Activated naive CD4-positive, alpha-beta T cell treated with anti-CD3 and anti-CD28 coated beads, Interleukin-2, amount 50 U/mL, for 24 hours (primary cell): ENCODE measurements at regions not wholly inside any gene's neighbourhood (a gene's known extent, or its start where the extent isn't known, plus 50 kb on each side); places are given as distances from the start of the nearest gene placed in this dataset.
"Not testable (repeated sequence)": the region's sequence is repeated elsewhere in the genome, so short reads cannot be mapped to it uniquely, and the experiment has no call there.

Source experiments
- H3K27ac Mint-ChIP-seq: one replicate; pipeline ENCODE4 v1.8.0; 2021; ENCODE audit warnings: mild to moderate bottlenecking, mixed read lengths
- H3K27me3 Mint-ChIP-seq: one replicate; pipeline ENCODE4 v1.8.0; 2021; ENCODE audit warnings: mixed read lengths
- H3K36me3 Mint-ChIP-seq: one replicate; pipeline ENCODE4 v1.8.0; 2021; ENCODE audit warnings: mixed read lengths
- H3K4me1 Mint-ChIP-seq: one replicate; pipeline ENCODE4 v1.8.0; 2021; ENCODE audit warnings: mixed read lengths
- H3K4me3 Mint-ChIP-seq: one replicate; pipeline ENCODE4 v1.8.0; 2021; ENCODE audit warnings: mild to moderate bottlenecking, mixed read lengths
- H3K9me3 Mint-ChIP-seq: one replicate; pipeline ENCODE4 v1.8.0; 2021; ENCODE audit warnings: mixed read lengths

DNA sequence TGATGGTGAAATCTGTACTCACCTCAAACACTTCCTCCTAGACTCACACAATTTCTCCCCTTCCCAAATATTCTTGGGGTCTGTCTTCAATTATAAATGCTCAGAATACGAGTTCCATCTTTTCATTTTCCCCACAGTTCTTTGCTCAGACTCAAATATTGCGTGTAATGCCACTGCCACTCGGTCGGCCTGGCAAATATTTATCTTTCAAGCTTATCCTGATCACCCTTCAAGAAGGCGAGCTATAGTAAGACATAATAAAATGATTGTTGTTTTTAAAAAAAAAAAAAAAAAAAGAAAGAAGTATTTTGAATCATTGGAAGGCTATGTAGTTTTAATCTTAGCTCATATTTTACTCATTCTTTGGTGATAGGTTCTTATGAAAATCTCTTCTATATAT, 824.6 kb upstream of the GBE1 start:
- H3K27ac Mint-ChIP-seq, H3K9me3 Mint-ChIP-seq, H3K27me3 Mint-ChIP-seq, H3K4me3 Mint-ChIP-seq, H3K4me1 Mint-ChIP-seq, H3K36me3 Mint-ChIP-seq: not testable (repeated sequence)

DNA sequence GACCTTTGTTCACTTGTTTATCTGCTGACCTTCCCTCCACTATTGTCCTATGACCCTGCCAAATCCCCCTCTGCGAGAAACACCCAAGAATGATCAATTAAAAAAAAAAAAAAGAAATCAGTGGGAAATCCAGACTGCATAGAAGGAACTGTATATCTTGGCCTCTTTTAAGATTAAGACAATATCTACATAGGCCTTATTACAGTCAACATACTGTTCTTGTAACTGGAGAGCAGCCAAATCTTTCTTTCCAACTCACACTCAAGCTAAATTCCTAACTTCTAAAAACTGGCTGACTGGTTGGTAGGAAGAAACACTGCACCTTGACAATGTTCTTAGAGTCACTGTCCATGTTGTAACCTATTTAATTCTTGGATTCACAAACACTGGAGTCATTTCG, 824.1 kb upstream of the GBE1 start:
- not testable (repeated sequence) for H3K4me3 Mint-ChIP-seq, H3K27me3 Mint-ChIP-seq

DNA sequence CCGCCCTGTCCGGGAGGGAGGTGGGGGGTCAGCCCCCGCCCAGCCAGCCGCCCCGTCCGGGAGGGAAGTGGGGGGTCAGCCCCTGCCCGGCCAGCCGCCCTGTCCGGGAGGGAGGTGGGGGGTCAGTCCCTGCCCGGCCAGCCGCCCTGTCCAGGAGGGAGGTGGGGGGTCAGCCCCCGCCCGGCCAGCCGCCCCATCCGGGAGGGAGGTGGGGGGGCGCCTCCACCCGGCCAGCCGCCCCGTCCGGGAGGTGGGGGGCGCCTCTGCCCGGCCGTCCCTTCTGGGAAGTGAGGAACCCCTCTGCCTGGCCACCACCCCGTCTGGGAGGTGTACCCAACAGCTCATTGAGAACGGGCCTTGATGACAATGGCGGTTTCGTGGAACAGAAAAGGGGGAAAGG, 823.4 kb upstream of the GBE1 start:
- not testable (repeated sequence) for H3K9me3 Mint-ChIP-seq, H3K27ac Mint-ChIP-seq, H3K4me3 Mint-ChIP-seq, H3K27me3 Mint-ChIP-seq, H3K36me3 Mint-ChIP-seq, H3K4me1 Mint-ChIP-seq

More for the DNA sequence above, 824.1 kb upstream of the GBE1 start:
- not testable (repeated sequence) for H3K27ac Mint-ChIP-seq, H3K9me3 Mint-ChIP-seq, H3K4me1 Mint-ChIP-seq, H3K36me3 Mint-ChIP-seq

DNA sequence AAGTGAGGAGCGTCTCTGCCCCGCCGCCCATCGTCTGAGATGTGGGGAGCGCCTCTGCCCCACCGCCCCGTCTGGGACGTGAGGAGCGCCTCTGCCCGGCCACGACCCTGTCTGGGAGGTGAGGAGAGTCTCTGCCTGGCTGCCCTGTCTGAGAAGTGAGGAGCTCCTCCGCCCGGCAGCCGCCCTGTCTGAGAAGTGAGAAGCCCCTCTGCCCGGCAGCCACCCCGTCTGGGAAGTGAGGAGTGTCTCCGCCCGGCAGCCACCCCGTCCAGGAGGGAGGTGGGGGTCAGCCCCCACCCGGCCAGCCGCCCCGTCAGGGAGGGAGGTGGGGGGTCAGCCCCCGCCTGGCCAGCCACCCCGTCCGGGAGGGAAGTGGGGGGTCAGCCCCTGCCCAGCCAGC, 823.0 kb upstream of the GBE1 start:
- not testable (repeated sequence) for H3K27ac Mint-ChIP-seq, H3K4me1 Mint-ChIP-seq, H3K4me3 Mint-ChIP-seq, H3K36me3 Mint-ChIP-seq, H3K27me3 Mint-ChIP-seq, H3K9me3 Mint-ChIP-seq

GRCh38 chr3:82581350-82581749, 819.9 kb upstream of the GBE1 start:
- Mint-ChIP-seq H3K4me1 (no peaks in the 10 kb centered on the region), H3K9me3 (no peaks in the 10 kb centered on the region), H3K27me3 (no peaks in the 10 kb centered on the region), H3K4me3 (no peak overlapping the region), H3K27ac (no peak overlapping the region), H3K36me3 (no peaks in the 10 kb centered on the region)

DNA sequence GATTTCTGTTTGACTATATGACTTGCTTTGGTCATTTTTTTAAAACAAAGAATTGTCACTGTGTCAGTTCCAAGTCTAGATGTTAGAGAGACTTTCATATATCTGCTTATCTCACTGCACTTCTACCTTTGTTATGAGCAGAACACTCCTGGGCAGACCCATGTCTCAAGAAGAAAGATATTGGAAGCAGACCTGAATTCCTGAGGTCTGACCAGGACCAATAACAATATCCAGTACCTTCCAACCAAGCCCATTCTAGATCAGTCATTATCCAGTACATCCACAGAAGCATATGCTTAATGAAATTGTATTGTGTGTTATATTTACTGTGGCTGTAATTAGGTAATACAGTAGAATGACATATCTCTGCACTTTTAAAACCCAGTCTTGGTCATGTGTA, 811.3 kb upstream of the GBE1 start:
- no peaks in the 10 kb centered on the region for H3K9me3 Mint-ChIP-seq
- H3K4me1 Mint-ChIP-seq = no peaks in the 10 kb centered on the region
- no peak overlapping the region for H3K27ac Mint-ChIP-seq
- H3K4me3 Mint-ChIP-seq = no peak overlapping the region
- no peaks in the 10 kb centered on the region for H3K27me3 Mint-ChIP-seq
- no peaks in the 10 kb centered on the region for H3K36me3 Mint-ChIP-seq

GRCh38 chr3:82568776-82569338, 807.4 kb upstream of the GBE1 start:
- H3K27me3 Mint-ChIP-seq = no peaks in the 10 kb centered on the region
- no peaks in the 10 kb centered on the region for H3K36me3 Mint-ChIP-seq
- no peak overlapping the region for H3K4me3 Mint-ChIP-seq
- H3K27ac Mint-ChIP-seq = no peak overlapping the region
- no peaks in the 10 kb centered on the region for H3K4me1 Mint-ChIP-seq
- H3K9me3 Mint-ChIP-seq = peaks cover 4% of the 10 kb centered on the region

- no peak overlapping the region for H3K4me3 Mint-ChIP-seq
- peaks cover 4% of the 10 kb centered on the region for H3K9me3 Mint-ChIP-seq
- H3K4me1 Mint-ChIP-seq = no peaks in the 10 kb centered on the region
- no peaks in the 10 kb centered on the region for H3K27me3 Mint-ChIP-seq
- H3K36me3 Mint-ChIP-seq = no peaks in the 10 kb centered on the region
- no peak overlapping the region for H3K27ac Mint-ChIP-seq
These were observed 805.7 kb upstream of the GBE1 start for GRCh38 chr3:82567029-82567600.

- no peaks in the 10 kb centered on the region for H3K27me3 Mint-ChIP-seq
- H3K27ac Mint-ChIP-seq = no peak overlapping the region
- H3K4me1 Mint-ChIP-seq = no peaks in the 10 kb centered on the region
- no peaks in the 10 kb centered on the region for H3K36me3 Mint-ChIP-seq
- peaks cover 8% of the 10 kb centered on the region for H3K9me3 Mint-ChIP-seq
- no peak overlapping the region for H3K4me3 Mint-ChIP-seq
These were observed 801.5 kb upstream of the GBE1 start for GRCh38 chr3:82562896-82563295.

GRCh38 chr3:82561784-82562183, 800.3 kb upstream of the GBE1 start:
- Mint-ChIP-seq H3K4me1 (no peaks in the 10 kb centered on the region), H3K27ac (no peak overlapping the region), H3K36me3 (no peaks in the 10 kb centered on the region), H3K4me3 (no peak overlapping the region), H3K9me3 (peaks cover 5% of the 10 kb centered on the region), H3K27me3 (no peaks in the 10 kb centered on the region)

- Mint-ChIP-seq H3K4me1 (no peaks in the 10 kb centered on the region), H3K36me3 (no peaks in the 10 kb centered on the region), H3K27me3 (no peaks in the 10 kb centered on the region), H3K27ac (no peak overlapping the region), H3K4me3 (no peak overlapping the region), H3K9me3 (peaks cover 9% of the 10 kb centered on the region)
These were observed 796.6 kb upstream of the GBE1 start for GRCh38 chr3:82558081-82558480.

DNA sequence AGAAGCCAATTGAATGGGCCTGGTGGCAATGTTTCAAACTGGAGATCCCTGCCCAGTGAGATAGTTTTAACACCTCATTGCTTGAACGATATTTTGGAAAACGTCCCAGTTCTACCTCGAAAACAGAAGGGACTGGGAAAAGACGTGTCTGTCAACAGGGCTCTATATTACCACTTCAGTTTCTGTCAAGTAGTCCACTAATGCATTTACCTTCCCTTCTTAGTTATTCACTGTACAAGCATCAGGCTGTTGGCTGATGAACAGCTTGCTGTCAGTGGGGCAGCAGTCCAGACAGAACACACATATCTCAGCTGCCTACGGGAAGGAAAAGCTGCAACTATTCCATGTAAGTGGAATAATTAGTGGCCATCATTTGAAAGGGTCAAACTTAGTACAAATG, 794.7 kb upstream of the GBE1 start:
- Mint-ChIP-seq H3K36me3 (no peaks in the 10 kb centered on the region), H3K27ac (no peak overlapping the region), H3K4me3 (no peak overlapping the region), H3K9me3 (peaks cover 9% of the 10 kb centered on the region), H3K27me3 (no peaks in the 10 kb centered on the region), H3K4me1 (no peaks in the 10 kb centered on the region)

- H3K27ac Mint-ChIP-seq, H3K4me3 Mint-ChIP-seq, H3K27me3 Mint-ChIP-seq, H3K4me1 Mint-ChIP-seq, H3K36me3 Mint-ChIP-seq, H3K9me3 Mint-ChIP-seq: not testable (repeated sequence)
These were observed 781.1 kb upstream of the GBE1 start for GRCh38 chr3:82542556-82542955.

DNA sequence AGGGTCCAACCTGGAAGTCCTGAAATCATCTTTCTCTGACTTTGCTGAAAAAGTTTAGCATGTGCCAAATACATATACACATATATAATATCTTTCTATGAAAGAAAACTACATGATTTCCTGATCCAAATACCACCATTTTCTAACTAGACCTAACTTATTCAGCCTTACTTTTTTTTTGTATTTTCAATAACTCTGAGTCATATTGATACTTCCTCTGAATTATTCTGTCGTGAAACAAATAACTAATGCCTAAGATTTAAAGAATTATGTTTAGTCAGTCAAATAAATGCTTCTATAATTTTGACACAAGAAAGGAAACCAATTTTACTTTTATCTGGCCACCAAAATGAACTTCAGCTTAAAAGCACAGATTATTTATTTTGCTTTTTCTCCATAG, 760.2 kb upstream of the GBE1 start:
- Mint-ChIP-seq H3K27ac (no peak overlapping the region), H3K4me1 (no peaks in the 10 kb centered on the region), H3K4me3 (no peak overlapping the region), H3K9me3 (peaks cover 5% of the 10 kb centered on the region), H3K27me3 (no peaks in the 10 kb centered on the region), H3K36me3 (no peaks in the 10 kb centered on the region)

DNA sequence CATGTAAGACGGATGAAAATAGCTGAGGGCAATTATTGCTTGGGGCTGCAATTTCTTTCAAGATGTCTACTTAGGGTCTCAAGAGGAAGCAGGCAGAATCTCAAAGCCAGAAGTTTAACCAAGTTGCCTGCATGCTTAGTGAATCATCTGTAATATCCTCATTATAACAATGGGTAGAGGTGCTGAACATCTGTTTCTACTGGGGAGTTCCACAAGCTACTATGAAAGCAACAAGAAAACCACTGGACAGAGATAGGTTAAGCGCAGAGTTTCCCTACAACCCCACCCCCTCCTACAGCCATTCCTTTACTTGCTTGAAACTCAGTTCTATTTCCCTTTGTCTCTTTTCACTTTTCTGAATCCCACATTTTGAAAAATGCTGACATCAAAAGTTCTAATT, 759.4 kb upstream of the GBE1 start:
- Mint-ChIP-seq H3K36me3 (no peaks in the 10 kb centered on the region), H3K27me3 (no peaks in the 10 kb centered on the region), H3K9me3 (peaks cover 5% of the 10 kb centered on the region), H3K4me1 (no peaks in the 10 kb centered on the region), H3K27ac (no peak overlapping the region), H3K4me3 (no peak overlapping the region)

GRCh38 chr3:82509951-82510603, 748.6 kb upstream of the GBE1 start:
- no peak overlapping the region for H3K27ac Mint-ChIP-seq
- no peaks in the 10 kb centered on the region for H3K9me3 Mint-ChIP-seq
- no peaks in the 10 kb centered on the region for H3K4me1 Mint-ChIP-seq
- no peaks in the 10 kb centered on the region for H3K36me3 Mint-ChIP-seq
- H3K27me3 Mint-ChIP-seq = no peaks in the 10 kb centered on the region
- H3K4me3 Mint-ChIP-seq = no peak overlapping the region
